ENCODE measurements at regions not wholly inside any gene's neighbourhood (a gene's known extent, or its start where the extent isn't known, plus 50 kb on each side); places are given as distances from the start of the nearest gene placed in this dataset.

GRCh38 chr7:22610951-22611757 lies 111.2 kb upstream of the STEAP1B start:
- no peak for DNase-seq (ENCODE audit: low spot score)
- in situ Hi-C loops (cut with MboI; ENCODE audit: low pct_unique_long_range_greater_than_20kb, low sequenced_read_pairs, unreplicated experiment): no loop called here
- TF ChIP-seq CTCF (IDR thresholded peaks at IDR 0.05; ENCODE audit: extremely low read depth, insufficient read depth, missing control alignments): no peak

- in situ Hi-C loops (cut with MboI; ENCODE audit: low pct_unique_long_range_greater_than_20kb, low sequenced_read_pairs, unreplicated experiment): no loop called here
- DNase-seq (ENCODE audit: low spot score): no peak
- TF ChIP-seq CTCF (IDR thresholded peaks at IDR 0.05; ENCODE audit: extremely low read depth, insufficient read depth, missing control alignments): no peak
Observed at GRCh38 chr7:22610263-22610662, 110.3 kb upstream of the STEAP1B start.

- DNase-seq (ENCODE audit: low spot score): no peak
- TF ChIP-seq CTCF (IDR thresholded peaks at IDR 0.05; ENCODE audit: extremely low read depth, insufficient read depth, missing control alignments): no peak
- in situ Hi-C loops (cut with MboI; ENCODE audit: low pct_unique_long_range_greater_than_20kb, low sequenced_read_pairs, unreplicated experiment): no loop called here
Observed at GRCh38 chr7:22607180-22607579, 107.2 kb upstream of the STEAP1B start.

DNA sequence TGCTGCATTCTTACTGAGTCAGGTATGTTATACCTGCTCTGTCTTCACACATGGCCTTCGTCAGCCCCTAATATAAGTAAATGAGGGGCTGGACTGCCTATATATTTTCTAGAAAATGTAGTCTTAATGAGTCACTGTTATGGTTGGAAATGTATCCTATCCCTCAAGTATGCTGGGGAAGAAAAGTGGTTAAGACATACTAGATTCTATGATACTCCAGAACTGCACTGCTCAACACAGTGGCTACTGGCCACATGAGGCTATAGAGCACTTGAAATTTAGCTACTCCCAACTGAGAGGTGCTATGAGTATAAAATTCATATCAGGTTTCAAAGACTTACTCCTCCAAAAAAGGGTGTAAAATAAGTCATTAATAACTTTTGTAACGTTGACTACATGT lies 104.3 kb upstream of the STEAP1B start:
- DNase-seq (ENCODE audit: low spot score): no peak
- in situ Hi-C loops (cut with MboI; ENCODE audit: low pct_unique_long_range_greater_than_20kb, low sequenced_read_pairs, unreplicated experiment): no loop called here
- TF ChIP-seq CTCF (IDR thresholded peaks at IDR 0.05; ENCODE audit: extremely low read depth, insufficient read depth, missing control alignments): no peak

GRCh38 chr7:22601812-22602565 lies 102.0 kb upstream of the STEAP1B start:
- in situ Hi-C loops (cut with MboI; ENCODE audit: low pct_unique_long_range_greater_than_20kb, low sequenced_read_pairs, unreplicated experiment): no loop called here
- no peak for TF ChIP-seq CTCF (IDR thresholded peaks at IDR 0.05; ENCODE audit: extremely low read depth, insufficient read depth, missing control alignments)
- DNase-seq (ENCODE audit: low spot score): no peak

- DNase-seq (ENCODE audit: low spot score): no peak
- TF ChIP-seq CTCF (IDR thresholded peaks at IDR 0.05; ENCODE audit: extremely low read depth, insufficient read depth, missing control alignments): no peak
- in situ Hi-C loops (cut with MboI; ENCODE audit: low pct_unique_long_range_greater_than_20kb, low sequenced_read_pairs, unreplicated experiment): no loop called here
Observed at GRCh38 chr7:22601408-22601807, 101.4 kb upstream of the STEAP1B start.

Data from GM13977 (cell line).